ENCODE measurements at regions not wholly inside any gene's neighbourhood (a gene's known extent, or its start where the extent isn't known, plus 50 kb on each side); places are given as distances from the start of the nearest gene placed in this dataset.

DNA sequence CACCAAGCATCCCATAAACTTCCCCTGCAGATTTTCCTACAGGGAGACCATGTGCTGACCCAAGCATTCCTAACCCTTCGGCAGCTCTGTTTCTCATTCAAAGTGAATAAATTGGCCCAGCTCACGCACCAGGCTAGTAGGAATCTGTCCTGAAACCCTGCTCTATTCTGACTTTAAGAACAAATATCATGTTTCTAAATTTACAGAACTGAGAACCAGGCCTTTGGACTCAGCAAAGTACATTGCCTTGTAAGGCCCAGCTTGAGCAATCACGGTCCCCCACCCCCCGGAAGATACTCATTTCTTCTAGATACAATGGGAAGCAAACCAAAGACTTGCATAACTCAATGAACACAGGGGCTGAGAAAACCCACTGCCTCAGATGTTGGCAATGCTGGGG lies 160.1 kb upstream of the NFIA start:
- Histone ChIP-seq H3F3A (ENCODE audit: insufficient read depth) (no peaks in the 10 kb centered on the region), H3K9me2 (replicated peaks; ENCODE audit: insufficient read depth, low read length) (no peaks in the 10 kb centered on the region), H3K4me3 (ENCODE audit: insufficient read depth, low read length, poor library complexity, severe bottlenecking) (no peak overlapping the region), H3K9me3 (ENCODE audit: insufficient read depth, low read length) (no peaks in the 10 kb centered on the region), H2AFZ (ENCODE audit: low read depth, low read length, severe bottlenecking) (no peak overlapping the region), H3K9ac (ENCODE audit: low read length) (no peak overlapping the region), H3K79me2 (ENCODE audit: insufficient read depth, low read length) (no peaks in the 10 kb centered on the region), H3K36me3 (ENCODE audit: low read length) (no peaks in the 10 kb centered on the region), H4K20me1 (ENCODE audit: low read depth, low read length) (no peaks in the 10 kb centered on the region), H3K4me2 (ENCODE audit: low read depth, low read length, poor library complexity, severe bottlenecking) (no peak overlapping the region), H3K27ac (ENCODE audit: low read depth, low read length) (no peak overlapping the region), H3K27me3 (ENCODE audit: low read length) (no peaks in the 10 kb centered on the region)
- TF ChIP-seq, protein P1, sequence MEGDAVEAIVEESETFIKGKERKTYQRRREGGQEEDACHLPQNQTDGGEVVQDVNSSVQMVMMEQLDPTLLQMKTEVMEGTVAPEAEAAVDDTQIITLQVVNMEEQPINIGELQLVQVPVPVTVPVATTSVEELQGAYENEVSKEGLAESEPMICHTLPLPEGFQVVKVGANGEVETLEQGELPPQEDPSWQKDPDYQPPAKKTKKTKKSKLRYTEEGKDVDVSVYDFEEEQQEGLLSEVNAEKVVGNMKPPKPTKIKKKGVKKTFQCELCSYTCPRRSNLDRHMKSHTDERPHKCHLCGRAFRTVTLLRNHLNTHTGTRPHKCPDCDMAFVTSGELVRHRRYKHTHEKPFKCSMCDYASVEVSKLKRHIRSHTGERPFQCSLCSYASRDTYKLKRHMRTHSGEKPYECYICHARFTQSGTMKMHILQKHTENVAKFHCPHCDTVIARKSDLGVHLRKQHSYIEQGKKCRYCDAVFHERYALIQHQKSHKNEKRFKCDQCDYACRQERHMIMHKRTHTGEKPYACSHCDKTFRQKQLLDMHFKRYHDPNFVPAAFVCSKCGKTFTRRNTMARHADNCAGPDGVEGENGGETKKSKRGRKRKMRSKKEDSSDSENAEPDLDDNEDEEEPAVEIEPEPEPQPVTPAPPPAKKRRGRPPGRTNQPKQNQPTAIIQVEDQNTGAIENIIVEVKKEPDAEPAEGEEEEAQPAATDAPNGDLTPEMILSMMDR (IDR thresholded peaks at IDR 0.05; ENCODE audit: insufficient read depth, low read length, poor library complexity, severe bottlenecking): no peak
- no peak for TF ChIP-seq EZH2phosphoT487 (conservative IDR thresholded peaks at IDR 0.05; ENCODE audit: low read length)

DNA sequence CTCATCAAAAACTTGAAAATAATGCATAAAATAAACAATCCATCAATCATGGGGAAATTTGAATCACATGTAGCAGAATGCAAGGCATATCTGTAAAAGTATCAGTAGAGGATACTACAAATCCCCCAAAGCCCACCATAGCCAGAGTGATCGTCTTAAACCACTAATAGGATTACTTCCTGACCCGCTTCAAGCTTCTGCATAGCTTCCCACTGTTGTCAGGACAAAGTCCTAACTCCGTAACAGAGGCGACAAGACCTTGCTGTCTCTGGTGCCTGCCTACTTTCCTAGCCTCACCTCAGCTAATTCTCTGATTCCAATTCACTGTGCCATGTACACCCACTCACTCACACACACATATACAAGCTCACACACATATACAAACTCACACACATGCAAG lies 161.2 kb upstream of the NFIA start:
- Histone ChIP-seq H3K36me3 (ENCODE audit: low read length) (no peaks in the 10 kb centered on the region), H3K27ac (ENCODE audit: low read depth, low read length) (no peak overlapping the region), H3K9me2 (replicated peaks; ENCODE audit: insufficient read depth, low read length) (no peaks in the 10 kb centered on the region), H3K27me3 (ENCODE audit: low read length) (no peaks in the 10 kb centered on the region), H3K4me3 (ENCODE audit: insufficient read depth, low read length, poor library complexity, severe bottlenecking) (no peak overlapping the region), H2AFZ (ENCODE audit: low read depth, low read length, severe bottlenecking) (no peak overlapping the region), H3K4me2 (ENCODE audit: low read depth, low read length, poor library complexity, severe bottlenecking) (no peak overlapping the region), H3F3A (ENCODE audit: insufficient read depth) (no peaks in the 10 kb centered on the region), H3K79me2 (ENCODE audit: insufficient read depth, low read length) (no peaks in the 10 kb centered on the region), H4K20me1 (ENCODE audit: low read depth, low read length) (no peaks in the 10 kb centered on the region), H3K9me3 (ENCODE audit: insufficient read depth, low read length) (no peaks in the 10 kb centered on the region), H3K9ac (ENCODE audit: low read length) (no peak overlapping the region)
- TF ChIP-seq, protein P1 (IDR thresholded peaks at IDR 0.05; ENCODE audit: insufficient read depth, low read length, poor library complexity, severe bottlenecking): no peak
- TF ChIP-seq EZH2phosphoT487 (conservative IDR thresholded peaks at IDR 0.05; ENCODE audit: low read length): no peak

DNA sequence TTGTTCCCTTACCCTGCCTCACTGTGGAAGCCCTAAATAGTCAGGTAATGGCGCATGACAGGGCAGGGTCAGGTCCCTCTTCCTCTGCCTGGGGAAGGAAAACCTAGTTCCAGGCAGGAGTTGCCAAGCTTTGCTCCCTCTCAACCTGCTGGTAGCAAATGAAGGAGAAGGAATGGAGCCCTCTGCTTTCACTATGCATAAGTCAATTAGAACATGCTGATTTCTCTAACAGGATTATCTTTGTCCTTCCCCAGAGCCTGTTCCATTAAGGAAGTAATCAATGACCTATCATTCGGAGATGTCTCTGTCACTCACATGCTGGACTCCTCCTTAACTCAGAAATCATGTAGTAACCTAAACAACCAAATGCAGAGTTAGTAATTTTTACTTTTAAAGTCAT lies 161.8 kb upstream of the NFIA start:
- Histone ChIP-seq H3K4me2 (ENCODE audit: low read depth, low read length, poor library complexity, severe bottlenecking) (no peak overlapping the region), H3K27ac (ENCODE audit: low read depth, low read length) (no peak overlapping the region), H3K9me3 (ENCODE audit: insufficient read depth, low read length) (no peaks in the 10 kb centered on the region), H3K9me2 (replicated peaks; ENCODE audit: insufficient read depth, low read length) (no peaks in the 10 kb centered on the region), H2AFZ (ENCODE audit: low read depth, low read length, severe bottlenecking) (no peak overlapping the region), H3K9ac (ENCODE audit: low read length) (no peak overlapping the region), H3K27me3 (ENCODE audit: low read length) (no peaks in the 10 kb centered on the region), H4K20me1 (ENCODE audit: low read depth, low read length) (no peaks in the 10 kb centered on the region), H3K4me3 (ENCODE audit: insufficient read depth, low read length, poor library complexity, severe bottlenecking) (no peak overlapping the region), H3F3A (ENCODE audit: insufficient read depth) (no peaks in the 10 kb centered on the region), H3K36me3 (ENCODE audit: low read length) (no peaks in the 10 kb centered on the region), H3K79me2 (ENCODE audit: insufficient read depth, low read length) (no peaks in the 10 kb centered on the region)
- TF ChIP-seq EZH2phosphoT487 (conservative IDR thresholded peaks at IDR 0.05; ENCODE audit: low read length): no peak
- TF ChIP-seq, protein P1 (IDR thresholded peaks at IDR 0.05; ENCODE audit: insufficient read depth, low read length, poor library complexity, severe bottlenecking): no peak

DNA sequence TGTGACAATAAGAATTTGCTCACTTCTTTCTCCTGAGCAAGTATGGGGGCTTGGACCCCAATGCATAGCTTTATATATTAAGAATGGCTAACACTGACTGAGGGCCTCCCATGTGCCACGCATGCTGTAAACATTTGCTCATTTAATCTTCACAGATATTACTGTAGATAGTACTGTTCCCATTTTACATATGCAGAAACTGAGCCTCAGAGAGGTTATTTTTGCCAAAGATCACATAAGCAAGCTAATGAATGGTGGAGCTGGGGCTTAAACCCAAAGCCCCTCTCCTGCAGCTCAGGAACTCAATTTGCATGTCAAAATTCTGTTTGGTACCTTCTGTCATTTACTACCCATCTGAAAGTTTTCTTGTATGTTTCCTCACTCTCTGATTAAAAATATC lies 163.5 kb upstream of the NFIA start:
- H3K9ac ChIP-seq (ENCODE audit: low read length): no peak overlapping the region
- H3K4me3 ChIP-seq (ENCODE audit: insufficient read depth, low read length, poor library complexity, severe bottlenecking): no peak overlapping the region
- no peaks in the 10 kb centered on the region for H4K20me1 ChIP-seq (ENCODE audit: low read depth, low read length)
- H3K27me3 ChIP-seq (ENCODE audit: low read length): no peaks in the 10 kb centered on the region
- no peaks in the 10 kb centered on the region for H3K9me2 ChIP-seq (replicated peaks; ENCODE audit: insufficient read depth, low read length)
- H3F3A ChIP-seq (ENCODE audit: insufficient read depth): no peaks in the 10 kb centered on the region
- H3K36me3 ChIP-seq (ENCODE audit: low read length): no peaks in the 10 kb centered on the region
- no peak overlapping the region for H3K27ac ChIP-seq (ENCODE audit: low read depth, low read length)
- TF ChIP-seq, protein P1 (IDR thresholded peaks at IDR 0.05; ENCODE audit: insufficient read depth, low read length, poor library complexity, severe bottlenecking): no peak
- TF ChIP-seq EZH2phosphoT487 (conservative IDR thresholded peaks at IDR 0.05; ENCODE audit: low read length): no peak
- H3K79me2 ChIP-seq (ENCODE audit: insufficient read depth, low read length): no peaks in the 10 kb centered on the region
- no peak overlapping the region for H2AFZ ChIP-seq (ENCODE audit: low read depth, low read length, severe bottlenecking)
- H3K4me2 ChIP-seq (ENCODE audit: low read depth, low read length, poor library complexity, severe bottlenecking): no peak overlapping the region
- H3K9me3 ChIP-seq (ENCODE audit: insufficient read depth, low read length): no peaks in the 10 kb centered on the region

Measured in SU-DHL-6 (cell line).